Astrocyte (in vitro differentiated cells and primary cell): ENCODE measurements at regions not wholly inside any gene's neighbourhood (a gene's known extent, or its start where the extent isn't known, plus 50 kb on each side); places are given as distances from the start of the nearest gene placed in this dataset.

ENCODE experiments used
- CTCF ChIP-seq: IDR thresholded peaks from 2 replicates; pipeline ENCODE4 v1.5.1; 2011; ENCODE audit warnings: low read depth, mild to moderate bottlenecking, inconsistent platforms, low read length, moderate library complexity; ENCODE audit not compliant: insufficient read depth
- EZH2 ChIP-seq: IDR thresholded peaks from 2 replicates; pipeline ENCODE4 v1.6.1; 2012; ENCODE audit warnings: mild to moderate bottlenecking, low read length, inconsistent platforms; ENCODE audit not compliant: insufficient read depth

GRCh38 chr5:86030753-86031152 lies 587.0 kb upstream of the COX7C start:
- TF ChIP-seq CTCF: no peak
- no peak for TF ChIP-seq EZH2
